Retinal pigment epithelial cell (primary cell): ENCODE measurements at regions not wholly inside any gene's neighbourhood (a gene's known extent, or its start where the extent isn't known, plus 50 kb on each side); places are given as distances from the start of the nearest gene placed in this dataset.

Experiments
- DNase-seq: peaks from one replicate; pipeline ENCODE4 v3.0.0-alpha.2; 2010; ENCODE audit warnings: low read depth
- H3K4me3 ChIP-seq: 2 replicates; pipeline ENCODE4 v1.5.1; 2011; ENCODE audit warnings: mild to moderate bottlenecking, low read length, control low read depth, moderate library complexity
- CTCF ChIP-seq: conservative IDR thresholded peaks from 2 replicates; pipeline ENCODE4 v1.5.1; 2011; ENCODE audit warnings: low read depth, low read length, control low read depth, inconsistent platforms

DNA sequence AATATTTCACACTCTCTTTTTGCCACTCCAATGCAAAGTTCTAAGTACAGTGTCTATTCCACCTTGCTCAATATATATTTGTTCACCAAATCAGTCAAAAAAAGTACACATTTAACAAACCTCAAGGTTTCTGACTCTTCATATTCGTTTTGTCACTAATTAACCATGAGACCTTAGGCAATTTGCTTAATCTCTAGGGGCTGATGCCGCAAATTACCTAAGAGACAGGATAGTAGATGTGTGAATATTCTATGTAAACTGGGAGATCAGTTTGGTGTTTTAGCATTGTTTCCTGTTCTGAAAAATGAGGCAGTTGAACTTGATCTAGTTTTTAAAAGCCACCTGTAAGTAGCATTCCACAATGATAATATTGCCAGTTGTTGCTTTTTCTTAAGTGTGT lies 182.5 kb upstream of the KCNH8 start:
- TF ChIP-seq CTCF, result no peak
- no peak for DNase-seq

GRCh38 chr3:18964640-18965039 lies 183.7 kb upstream of the KCNH8 start:
- DNase-seq, result no peak
- TF ChIP-seq CTCF, result no peak

More for the DNA sequence above, 182.5 kb upstream of the KCNH8 start:
- H3K4me3 ChIP-seq, result no peak overlapping the region

GRCh38 chr3:18951333-18951732 lies 197.0 kb upstream of the KCNH8 start:
- TF ChIP-seq CTCF, result no peak
- no peak for DNase-seq
- no peak overlapping the region for H3K4me3 ChIP-seq

More at GRCh38 chr3:18964640-18965039, 183.7 kb upstream of the KCNH8 start:
- H3K4me3 ChIP-seq, result no peak overlapping the region

GRCh38 chr3:18946524-18946923 lies 201.8 kb upstream of the KCNH8 start:
- DNase-seq, result no peak
- no peak overlapping the region for H3K4me3 ChIP-seq
- TF ChIP-seq CTCF, result no peak

DNA sequence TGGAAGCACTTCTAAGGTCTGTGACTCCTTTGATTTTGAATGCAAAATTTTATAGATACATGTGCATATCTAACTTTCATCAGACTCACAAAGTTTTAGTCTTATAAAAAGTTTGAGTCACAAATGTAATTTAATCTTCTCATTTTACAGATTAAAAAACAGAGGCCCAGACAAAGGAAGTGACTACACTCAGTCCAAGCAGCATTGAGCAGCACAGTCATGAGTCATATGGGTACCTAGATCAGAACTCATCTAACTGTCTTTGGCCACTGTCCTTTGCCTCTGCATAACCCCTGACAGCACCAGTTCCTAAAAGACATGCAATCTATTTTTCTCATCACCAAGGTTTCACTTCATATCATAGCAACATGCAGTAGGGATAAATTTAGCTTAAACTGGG lies 210.7 kb upstream of the KCNH8 start:
- no peak overlapping the region for H3K4me3 ChIP-seq
- no peak for TF ChIP-seq CTCF
- no peak for DNase-seq

- H3K4me3 ChIP-seq, result no peak overlapping the region
- no peak for DNase-seq
- no peak for TF ChIP-seq CTCF
Observed at GRCh38 chr3:18919158-18919557, 229.2 kb upstream of the KCNH8 start.

GRCh38 chr3:18917923-18918322 lies 230.4 kb upstream of the KCNH8 start:
- DNase-seq, result no peak
- no peak for TF ChIP-seq CTCF
- H3K4me3 ChIP-seq, result no peak overlapping the region
